ENCODE measurements at regions not wholly inside any gene's neighbourhood (a gene's known extent, or its start where the extent isn't known, plus 50 kb on each side); places are given as distances from the start of the nearest gene placed in this dataset.

- ATAC-seq (ENCODE audit: low read depth): no peak
- intact Hi-C loops (cut with micrococcal nuclease): no loop called here
- Mint-ChIP-seq H3K4me3 (no peak overlapping the region), H3K4me1 (no peaks in the 10 kb centered on the region), H3K27me3 (no peaks in the 10 kb centered on the region), H3K27ac (no peak overlapping the region), H3K9me3 (ENCODE audit: insufficient read depth) (no peaks in the 10 kb centered on the region)
- H2AFZ ChIP-seq (ENCODE audit: insufficient read depth, low read depth, low read length, poor library complexity, severe bottlenecking): no peak overlapping the region
- H4K20me1 ChIP-seq (ENCODE audit: control insufficient read depth, insufficient read depth, low read length, poor library complexity, severe bottlenecking): no peaks in the 10 kb centered on the region
- H3K9ac ChIP-seq (ENCODE audit: low read length): no peak overlapping the region
- TF ChIP-seq EZH2 (IDR thresholded peaks at IDR 0.05; ENCODE audit: borderline replicate concordance, insufficient read depth, low read depth, low read length, poor library complexity, severe bottlenecking) (no peak), CTCF (IDR thresholded peaks at IDR 0.05) (no peak)
- POLR2A ChIA-PET: no interaction called here
- no peak for DNase-seq
- H3K79me2 ChIP-seq (ENCODE audit: control insufficient read depth, insufficient read depth, low read length): no peaks in the 10 kb centered on the region
- H3K4me1 ChIP-seq (ENCODE audit: control insufficient read depth in 2 of 2, insufficient read depth in 2 of 2, low read length in 2 of 2): no peaks in the 10 kb centered on the region
- H3K27me3 ChIP-seq (replicated peaks in 1 of 4; ENCODE audit: control extremely low read depth in 1 of 4, control insufficient read depth in 3 of 4, insufficient read depth in 4 of 4, low read length in 3 of 4): no peaks in the 10 kb centered on the region
- CTCF ChIA-PET: no interaction called here
- no peak overlapping the region for H3K27ac ChIP-seq (ENCODE audit: low read length in 2 of 2)
- H3K4me2 ChIP-seq (replicated peaks; ENCODE audit: low read depth, low read length, poor library complexity, severe bottlenecking): no peak overlapping the region
- no peaks in the 10 kb centered on the region for H3K36me3 ChIP-seq (replicated peaks in 1 of 2; ENCODE audit: control extremely low read depth in 1 of 2, control insufficient read depth in 1 of 2, extremely low read depth in 1 of 2, insufficient read depth in 2 of 2, low read length in 1 of 2)
- WGBS (ENCODE audit: insufficient coverage): no CpG with 5 or more reads among the region's 1 CpG
- no peaks in the 10 kb centered on the region for H3K9me3 ChIP-seq (ENCODE audit: control extremely low read depth in 1 of 3, control insufficient read depth in 2 of 3, insufficient read depth in 1 of 3, low read length in 2 of 3)
- H3K4me3 ChIP-seq (ENCODE audit: control extremely low read depth in 1 of 5, extremely low read depth in 1 of 5, insufficient read depth in 1 of 5, low read depth in 2 of 5, low read length in 4 of 5): no peak overlapping the region
Measured at GRCh38 chr5:100303216-100303615, 232.0 kb upstream of the FAM174A start.

- Mint-ChIP-seq H3K9me3 (ENCODE audit: insufficient read depth) (no peaks in the 10 kb centered on the region), H3K4me1 (no peaks in the 10 kb centered on the region), H3K27me3 (no peaks in the 10 kb centered on the region), H3K4me3 (no peak overlapping the region), H3K27ac (no peak overlapping the region)
- no peaks in the 10 kb centered on the region for H3K27me3 ChIP-seq (replicated peaks in 1 of 4; ENCODE audit: control extremely low read depth in 1 of 4, control insufficient read depth in 3 of 4, insufficient read depth in 4 of 4, low read length in 3 of 4)
- WGBS (ENCODE audit: insufficient coverage): 100% methylated on average over 1 of the region's 2 CpGs
- no peak for TF ChIP-seq EZH2 (IDR thresholded peaks at IDR 0.05; ENCODE audit: borderline replicate concordance, insufficient read depth, low read depth, low read length, poor library complexity, severe bottlenecking)
- no peak for TF ChIP-seq CTCF (IDR thresholded peaks at IDR 0.05)
- no peak overlapping the region for H2AFZ ChIP-seq (ENCODE audit: insufficient read depth, low read depth, low read length, poor library complexity, severe bottlenecking)
- no peak for ATAC-seq (ENCODE audit: low read depth)
- no peaks in the 10 kb centered on the region for H3K9me3 ChIP-seq (ENCODE audit: control extremely low read depth in 1 of 3, control insufficient read depth in 2 of 3, insufficient read depth in 1 of 3, low read length in 2 of 3)
- H3K4me2 ChIP-seq (replicated peaks; ENCODE audit: low read depth, low read length, poor library complexity, severe bottlenecking): no peak overlapping the region
- no peak overlapping the region for H3K9ac ChIP-seq (ENCODE audit: low read length)
- intact Hi-C loops (cut with micrococcal nuclease): no loop called here
- POLR2A ChIA-PET: no interaction called here
- no peaks in the 10 kb centered on the region for H3K4me1 ChIP-seq (ENCODE audit: control insufficient read depth in 2 of 2, insufficient read depth in 2 of 2, low read length in 2 of 2)
- no peaks in the 10 kb centered on the region for H3K79me2 ChIP-seq (ENCODE audit: control insufficient read depth, insufficient read depth, low read length)
- CTCF ChIA-PET: no interaction called here
- H3K27ac ChIP-seq (ENCODE audit: low read length in 2 of 2): no peak overlapping the region
- no peaks in the 10 kb centered on the region for H4K20me1 ChIP-seq (ENCODE audit: control insufficient read depth, insufficient read depth, low read length, poor library complexity, severe bottlenecking)
- no peak for DNase-seq
- H3K4me3 ChIP-seq (ENCODE audit: control extremely low read depth in 1 of 5, extremely low read depth in 1 of 5, insufficient read depth in 1 of 5, low read depth in 2 of 5, low read length in 4 of 5): no peak overlapping the region
- no peaks in the 10 kb centered on the region for H3K36me3 ChIP-seq (replicated peaks in 1 of 2; ENCODE audit: control extremely low read depth in 1 of 2, control insufficient read depth in 1 of 2, extremely low read depth in 1 of 2, insufficient read depth in 2 of 2, low read length in 1 of 2)
Measured at GRCh38 chr5:100299261-100299660, 235.9 kb upstream of the FAM174A start.

Data from B cell (primary cell).